ENCODE measurements at regions not wholly inside any gene's neighbourhood (a gene's known extent, or its start where the extent isn't known, plus 50 kb on each side); places are given as distances from the start of the nearest gene placed in this dataset.
A peak's percentile ranks its signal among the peaks of the same experiment; 100 is the strongest.

DNA sequence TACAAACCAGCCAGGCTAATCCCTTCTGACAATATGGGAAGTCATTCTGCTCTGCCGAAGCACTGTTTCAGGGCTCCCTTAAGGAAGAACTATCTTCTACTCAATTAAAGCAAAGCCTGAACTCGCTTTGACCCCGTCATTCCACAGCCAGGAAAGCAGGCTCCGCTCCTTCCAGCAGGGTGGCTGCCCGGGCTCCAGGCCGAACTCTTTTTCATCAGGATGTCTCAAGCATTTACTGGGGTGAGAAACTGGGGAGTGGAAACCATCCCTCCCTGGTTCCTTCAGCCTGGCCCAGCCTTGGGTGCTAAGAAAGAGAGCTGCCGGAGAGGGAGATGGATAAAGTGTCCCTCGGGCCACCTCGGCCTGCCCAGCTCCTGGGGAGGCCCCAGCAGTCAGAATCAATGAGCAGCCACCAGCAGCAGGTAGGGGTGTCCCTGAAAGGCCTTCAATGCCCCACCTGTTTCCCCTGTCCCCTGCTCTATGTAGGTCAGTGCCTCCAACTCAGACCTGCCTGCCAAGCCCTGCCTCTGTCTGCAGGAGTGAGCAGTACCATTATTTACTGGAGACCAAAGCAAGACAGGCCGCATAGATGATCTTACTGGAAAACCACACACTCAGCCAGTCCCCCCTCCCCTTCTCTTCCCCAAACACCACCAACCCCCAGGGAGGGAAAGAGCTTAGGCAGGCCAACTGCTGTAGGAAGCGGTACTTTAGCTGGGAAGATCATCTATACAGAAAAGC is 225.6 kb upstream of the TLE3 start:
- H3K9me3 Mint-ChIP-seq: no peaks in the 10 kb centered on the region
- peak; percentile 69 for DNase-seq (ENCODE audit: extremely low spot score, unreplicated experiment)
- peaks cover 58% of the 10 kb centered on the region for H3K4me1 Mint-ChIP-seq (ENCODE audit: unreplicated experiment)
- H3K4me3 Mint-ChIP-seq: peak overlapping the region; percentile 61
- peaks cover 7% of the 10 kb centered on the region for H3K27me3 Mint-ChIP-seq
- no peaks in the 10 kb centered on the region for H3K36me3 Mint-ChIP-seq
- TF ChIP-seq, protein P1, sequence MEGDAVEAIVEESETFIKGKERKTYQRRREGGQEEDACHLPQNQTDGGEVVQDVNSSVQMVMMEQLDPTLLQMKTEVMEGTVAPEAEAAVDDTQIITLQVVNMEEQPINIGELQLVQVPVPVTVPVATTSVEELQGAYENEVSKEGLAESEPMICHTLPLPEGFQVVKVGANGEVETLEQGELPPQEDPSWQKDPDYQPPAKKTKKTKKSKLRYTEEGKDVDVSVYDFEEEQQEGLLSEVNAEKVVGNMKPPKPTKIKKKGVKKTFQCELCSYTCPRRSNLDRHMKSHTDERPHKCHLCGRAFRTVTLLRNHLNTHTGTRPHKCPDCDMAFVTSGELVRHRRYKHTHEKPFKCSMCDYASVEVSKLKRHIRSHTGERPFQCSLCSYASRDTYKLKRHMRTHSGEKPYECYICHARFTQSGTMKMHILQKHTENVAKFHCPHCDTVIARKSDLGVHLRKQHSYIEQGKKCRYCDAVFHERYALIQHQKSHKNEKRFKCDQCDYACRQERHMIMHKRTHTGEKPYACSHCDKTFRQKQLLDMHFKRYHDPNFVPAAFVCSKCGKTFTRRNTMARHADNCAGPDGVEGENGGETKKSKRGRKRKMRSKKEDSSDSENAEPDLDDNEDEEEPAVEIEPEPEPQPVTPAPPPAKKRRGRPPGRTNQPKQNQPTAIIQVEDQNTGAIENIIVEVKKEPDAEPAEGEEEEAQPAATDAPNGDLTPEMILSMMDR (conservative IDR thresholded peaks at IDR 0.05): no peak
- peak overlapping the region; percentile 77 for H3K27ac Mint-ChIP-seq

DNA sequence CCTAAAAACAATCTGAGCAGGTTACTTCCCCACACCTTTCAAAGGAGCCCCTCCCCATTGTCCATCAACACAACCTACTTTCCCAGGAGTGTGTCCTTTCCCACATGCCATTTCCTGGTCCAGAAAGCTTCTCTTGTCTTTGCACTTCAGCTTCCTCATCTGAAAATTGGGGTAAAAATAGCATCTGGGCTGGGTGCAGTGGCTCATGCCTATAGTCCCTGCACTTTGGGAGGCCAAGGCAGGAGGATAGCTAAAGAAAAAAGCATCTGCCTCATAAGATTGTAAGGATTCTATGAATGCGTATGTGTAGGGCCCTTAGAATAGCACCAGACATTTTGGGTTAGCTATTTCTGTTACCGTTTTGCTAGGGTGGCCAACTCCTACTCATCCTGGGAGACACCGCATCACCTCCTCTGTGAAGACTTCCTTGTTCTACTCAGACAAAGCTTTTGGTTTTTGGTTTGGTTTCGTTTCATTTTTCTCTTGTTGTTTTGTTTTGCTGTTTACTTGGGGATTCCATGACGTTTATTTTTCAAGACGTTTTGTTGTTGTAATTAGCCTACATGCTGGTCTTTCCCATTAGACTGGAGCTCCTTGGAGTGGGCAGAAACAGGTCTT is 224.4 kb upstream of the TLE3 start:
- Mint-ChIP-seq H3K27me3 (peaks cover 4% of the 10 kb centered on the region), H3K27ac (no peak overlapping the region), H3K9me3 (no peaks in the 10 kb centered on the region), H3K36me3 (no peaks in the 10 kb centered on the region), H3K4me3 (no peak overlapping the region), H3K4me1 (ENCODE audit: unreplicated experiment) (peaks cover 60% of the 10 kb centered on the region)
- DNase-seq (ENCODE audit: extremely low spot score, unreplicated experiment): no peak
- TF ChIP-seq, protein P1 (conservative IDR thresholded peaks at IDR 0.05): no peak

DNA sequence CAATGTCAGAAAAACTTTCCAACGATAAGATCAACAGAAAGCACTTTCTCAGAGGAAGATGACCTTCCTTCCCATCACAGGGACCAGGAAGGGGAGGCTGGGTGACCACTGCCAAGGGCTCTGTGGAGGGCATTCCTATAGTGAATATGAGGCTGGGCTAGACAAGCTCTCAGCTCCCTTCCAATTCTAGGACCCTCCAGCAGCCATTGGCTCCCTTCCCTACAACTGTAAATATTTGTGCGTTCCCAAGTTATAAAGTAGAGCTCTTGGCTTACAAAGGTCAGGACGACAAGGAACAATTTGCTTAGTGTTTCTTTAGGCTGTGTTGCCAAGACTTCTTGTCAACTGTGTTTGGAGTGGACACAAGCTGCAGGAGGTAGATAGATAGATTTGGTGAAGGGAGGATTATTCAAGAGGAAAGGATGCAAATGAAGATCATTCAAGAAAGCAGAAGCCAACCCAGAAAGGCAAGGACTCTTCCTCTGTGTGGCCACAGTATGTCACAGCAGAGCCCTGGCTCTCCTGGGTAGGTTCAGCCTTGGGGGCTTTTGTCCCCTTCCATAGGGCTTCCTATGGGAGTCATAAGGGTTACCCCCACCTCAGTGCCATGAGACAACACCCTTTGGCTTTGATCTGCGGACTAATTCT is 223.6 kb upstream of the TLE3 start:
- peaks cover 60% of the 10 kb centered on the region for H3K4me1 Mint-ChIP-seq (ENCODE audit: unreplicated experiment)
- no peaks in the 10 kb centered on the region for H3K36me3 Mint-ChIP-seq
- H3K4me3 Mint-ChIP-seq: no peak overlapping the region
- peak; percentile 49 for DNase-seq (ENCODE audit: extremely low spot score, unreplicated experiment)
- no peaks in the 10 kb centered on the region for H3K9me3 Mint-ChIP-seq
- TF ChIP-seq, protein P1 (conservative IDR thresholded peaks at IDR 0.05): no peak
- peaks cover 4% of the 10 kb centered on the region for H3K27me3 Mint-ChIP-seq
- H3K27ac Mint-ChIP-seq: no peak overlapping the region

DNA sequence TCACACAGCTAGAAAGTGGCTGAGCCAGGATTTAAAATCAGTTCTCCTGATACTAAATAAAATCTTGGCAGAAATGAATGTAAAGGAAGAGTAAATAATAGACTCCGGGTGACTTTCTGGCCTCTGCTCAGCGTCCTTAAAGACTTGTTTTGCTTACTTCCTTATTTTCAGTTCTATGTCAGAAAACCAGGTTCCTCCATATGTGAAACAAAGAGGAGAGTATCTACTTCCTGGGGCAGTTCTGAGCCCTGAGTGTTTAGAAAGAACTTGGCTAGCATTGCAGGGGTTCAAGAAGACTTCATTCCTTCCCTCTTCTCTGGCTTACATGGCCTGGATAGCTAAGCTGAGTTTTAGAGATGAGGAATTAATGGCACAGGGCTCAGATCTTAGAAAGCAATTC is 222.8 kb upstream of the TLE3 start:
- no peaks in the 10 kb centered on the region for H3K9me3 Mint-ChIP-seq
- peaks cover 4% of the 10 kb centered on the region for H3K27me3 Mint-ChIP-seq
- H3K27ac Mint-ChIP-seq: no peak overlapping the region
- TF ChIP-seq, protein P1 (conservative IDR thresholded peaks at IDR 0.05): no peak
- H3K4me3 Mint-ChIP-seq: no peak overlapping the region
- H3K36me3 Mint-ChIP-seq: no peaks in the 10 kb centered on the region
- peaks cover 63% of the 10 kb centered on the region for H3K4me1 Mint-ChIP-seq (ENCODE audit: unreplicated experiment)
- DNase-seq (ENCODE audit: extremely low spot score, unreplicated experiment): no peak

DNA sequence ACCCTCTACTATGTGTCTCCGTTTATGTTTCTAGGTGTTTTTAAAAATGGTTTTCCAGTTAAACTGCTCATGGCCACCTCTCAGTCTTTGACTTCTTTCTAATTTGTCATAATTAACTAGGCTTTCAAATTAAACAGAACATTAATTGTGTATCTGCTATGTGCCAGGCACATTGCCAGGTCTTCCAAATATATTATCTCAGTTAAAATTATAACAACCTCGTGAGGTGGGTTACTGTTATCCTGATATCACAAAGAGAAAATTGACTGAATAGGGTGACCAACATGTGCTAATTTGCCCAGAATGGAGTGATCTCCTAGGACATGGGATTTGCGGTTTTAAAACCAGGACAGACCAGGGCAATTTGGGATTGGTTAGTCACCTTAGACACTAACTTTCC is 222.4 kb upstream of the TLE3 start:
- H3K27me3 Mint-ChIP-seq: peaks cover 4% of the 10 kb centered on the region
- no peaks in the 10 kb centered on the region for H3K9me3 Mint-ChIP-seq
- H3K4me1 Mint-ChIP-seq (ENCODE audit: unreplicated experiment): peaks cover 61% of the 10 kb centered on the region
- H3K4me3 Mint-ChIP-seq: no peak overlapping the region
- no peaks in the 10 kb centered on the region for H3K36me3 Mint-ChIP-seq
- DNase-seq (ENCODE audit: extremely low spot score, unreplicated experiment): no peak
- TF ChIP-seq, protein P1 (conservative IDR thresholded peaks at IDR 0.05): no peak
- H3K27ac Mint-ChIP-seq: no peak overlapping the region
